HG02938 (cell line): ENCODE measurements at regions not wholly inside any gene's neighbourhood (a gene's known extent, or its start where the extent isn't known, plus 50 kb on each side); places are given as distances from the start of the nearest gene placed in this dataset.

Experiments used
- ATAC-seq: cut with Tn5 transposase; IDR thresholded peaks from one replicate; pipeline ENCODE4 v1.9.1; 2021; ENCODE audit warnings: mild to moderate bottlenecking, moderate library complexity; ENCODE audit not compliant: unreplicated experiment

- no peak for ATAC-seq
These were observed 712.8 kb upstream of the CHRM3 start for GRCh38 chr1:238673561-238673960.

GRCh38 chr1:238672806-238673205 lies 713.6 kb upstream of the CHRM3 start:
- ATAC-seq = no peak

GRCh38 chr1:238672262-238672661 lies 714.1 kb upstream of the CHRM3 start:
- no peak for ATAC-seq

GRCh38 chr1:238664139-238664538 lies 722.2 kb upstream of the CHRM3 start:
- ATAC-seq = no peak

- no peak for ATAC-seq
These were observed 725.5 kb upstream of the CHRM3 start for GRCh38 chr1:238660849-238661248.

GRCh38 chr1:238658763-238659162 lies 727.6 kb upstream of the CHRM3 start:
- no peak for ATAC-seq

- ATAC-seq = no peak
These were observed 732.6 kb upstream of the CHRM3 start for GRCh38 chr1:238653693-238654321.

- no peak for ATAC-seq
These were observed 733.9 kb upstream of the CHRM3 start for GRCh38 chr1:238652346-238652968.

- no peak for ATAC-seq
These were observed 737.2 kb upstream of the CHRM3 start for GRCh38 chr1:238649200-238649599.

- no peak for ATAC-seq
These were observed 737.6 kb upstream of the CHRM3 start for GRCh38 chr1:238648751-238649150.

- ATAC-seq = no peak
These were observed 738.1 kb upstream of the CHRM3 start for GRCh38 chr1:238648296-238648695.

- ATAC-seq = no peak
These were observed 738.5 kb upstream of the CHRM3 start for GRCh38 chr1:238647877-238648276.

GRCh38 chr1:238642231-238642630 lies 744.1 kb upstream of the CHRM3 start:
- no peak for ATAC-seq

GRCh38 chr1:238639861-238640260 lies 746.5 kb upstream of the CHRM3 start:
- no peak for ATAC-seq

- no peak for ATAC-seq
These were observed 737.4 kb upstream of the ZP4 start for GRCh38 chr1:238628110-238628509.

GRCh38 chr1:238624776-238625175 lies 734.1 kb upstream of the ZP4 start:
- ATAC-seq = no peak

- no peak for ATAC-seq
These were observed 730.7 kb upstream of the ZP4 start for GRCh38 chr1:238621405-238621804.

- ATAC-seq = no peak
These were observed 728.9 kb upstream of the ZP4 start for GRCh38 chr1:238619652-238620051.

- no peak for ATAC-seq
These were observed 720.7 kb upstream of the ZP4 start for GRCh38 chr1:238611406-238611805.

- ATAC-seq = no peak
These were observed 717.4 kb upstream of the ZP4 start for GRCh38 chr1:238608144-238608543.

- ATAC-seq = no peak
These were observed 716.2 kb upstream of the ZP4 start for GRCh38 chr1:238606896-238607295.

- ATAC-seq = no peak
These were observed 715.7 kb upstream of the ZP4 start for GRCh38 chr1:238606457-238606856.

GRCh38 chr1:238604357-238604756 lies 713.6 kb upstream of the ZP4 start:
- ATAC-seq = no peak
